HL-60 (cell line): ENCODE measurements at regions not wholly inside any gene's neighbourhood (a gene's known extent, or its start where the extent isn't known, plus 50 kb on each side); places are given as distances from the start of the nearest gene placed in this dataset.

ENCODE experiments used
- CTCF ChIP-seq: IDR thresholded peaks from one replicate; pipeline ENCODE4 v1.5.1; 2011; ENCODE audit warnings: low read length, control low read depth, inconsistent platforms; ENCODE audit not compliant: insufficient read depth
- GABPA ChIP-seq: IDR thresholded peaks from 2 replicates; pipeline ENCODE4 v1.6.1; 2012; ENCODE audit warnings: low read depth
- POLR2AphosphoS5 ChIP-seq: IDR thresholded peaks from 2 replicates; pipeline ENCODE4 v1.6.1; 2012; ENCODE audit warnings: low read depth
- REST ChIP-seq: IDR thresholded peaks from 2 replicates; pipeline ENCODE4 v1.6.1; 2012; ENCODE audit warnings: low read depth; ENCODE audit not compliant: insufficient replicate concordance
- SPI1 ChIP-seq: IDR thresholded peaks from 2 replicates; pipeline ENCODE4 v1.6.1; 2012; ENCODE audit warnings: low read depth, mild to moderate bottlenecking, borderline replicate concordance

- no peak for TF ChIP-seq CTCF
- no peak for TF ChIP-seq GABPA
- no peak for TF ChIP-seq POLR2AphosphoS5
- no peak for TF ChIP-seq SPI1
- no peak for TF ChIP-seq REST
Observed at GRCh38 chr14:56000846-56001245, 117.4 kb upstream of the PELI2 start.
